Upper lobe of left lung (tissue), 4 donors: ENCODE measurements at regions not wholly inside any gene's neighbourhood (a gene's known extent, or its start where the extent isn't known, plus 50 kb on each side); places are given as distances from the start of the nearest gene placed in this dataset.

Experiments used
- CTCF ChIP-seq, 6 experiments: fragments of 450-650 bp in 4 of 6; fragments of 200-600 bp in 2 of 6; sonication (generic) in 2 of 6; IDR thresholded peaks; one replicate each; pipeline ENCODE4 v1.5.1; 2016 to 2019; ENCODE audit warnings: antibody characterized with exemption in 6 of 6
- POLR2AphosphoS5 ChIP-seq, 2 donors: sonication (generic); formaldehyde crosslinking; IDR thresholded peaks; one replicate each; pipeline ENCODE4 v1.5.1; 2017; ENCODE audit warnings: antibody characterized with exemption in 2 of 2

GRCh38 chr16:66030036-66030435 is 336.5 kb upstream of the CDH5 start:
- TF ChIP-seq POLR2AphosphoS5 (IDR thresholded peaks at IDR 0.05), result no peak
- TF ChIP-seq CTCF (IDR thresholded peaks at IDR 0.05), result no peak
